Astrocyte (in vitro differentiated cells and primary cell): ENCODE measurements at regions not wholly inside any gene's neighbourhood (a gene's known extent, or its start where the extent isn't known, plus 50 kb on each side); places are given as distances from the start of the nearest gene placed in this dataset.

Source experiments
- DNase-seq: peaks from one replicate; pipeline ENCODE4 v3.0.0-alpha.2; 2010; ENCODE audit warnings: low read depth
- FAIRE-seq: peaks from 2 replicates; lab custom pipeline; 2011; peaks lifted over from hg19 to GRCh38; lab: Jason Lieb, UNC
- H2AFZ ChIP-seq: 2 replicates; pipeline ENCODE4 v1.6.0; 2012; ENCODE audit warnings: low read depth, low read length, inconsistent platforms
- H3K27ac ChIP-seq: 2 replicates; pipeline ENCODE4 v1.5.1; 2011; ENCODE audit warnings: low read depth, low read length, inconsistent platforms
- H3K27me3 ChIP-seq: 2 replicates; pipeline ENCODE4 v1.6.0; 2011; ENCODE audit warnings: low read length, inconsistent platforms; ENCODE audit not compliant: insufficient read depth
- H3K36me3 ChIP-seq: 2 replicates; pipeline ENCODE4 v1.5.1; 2011; ENCODE audit warnings: low read length, inconsistent platforms; ENCODE audit not compliant: insufficient read depth
- H3K4me1 ChIP-seq: 2 replicates; pipeline ENCODE4 v1.5.1; 2011; ENCODE audit warnings: low read length, inconsistent platforms; ENCODE audit not compliant: insufficient read depth
- H3K4me2 ChIP-seq: 2 replicates; pipeline ENCODE4 v1.6.0; 2012; ENCODE audit warnings: low read length, inconsistent platforms
- H3K4me3 ChIP-seq: 2 replicates; pipeline ENCODE4 v1.5.1; 2011; ENCODE audit warnings: low read depth, mild to moderate bottlenecking, low read length, inconsistent platforms; ENCODE audit not compliant: insufficient read depth
- H3K79me2 ChIP-seq: 2 replicates; pipeline ENCODE4 v1.6.0; 2012; ENCODE audit warnings: mild to moderate bottlenecking, low read length, inconsistent platforms; ENCODE audit not compliant: insufficient read depth
- H3K9ac ChIP-seq: 2 replicates; pipeline ENCODE4 v1.6.0; 2012; ENCODE audit warnings: mild to moderate bottlenecking, low read length, inconsistent platforms
- H3K9me3 ChIP-seq: 2 replicates; pipeline ENCODE4 v1.5.1; 2012; ENCODE audit warnings: low read depth, mild to moderate bottlenecking, low read length, inconsistent platforms; ENCODE audit not compliant: insufficient read depth
- H4K20me1 ChIP-seq: 2 replicates; pipeline ENCODE4 v1.6.0; 2012; ENCODE audit warnings: low read length, inconsistent platforms; ENCODE audit not compliant: insufficient read depth
- H3K27ac Mint-ChIP-seq: one replicate; pipeline ENCODE4 v1.8.0; 2021; ENCODE audit warnings: mild to moderate bottlenecking, mixed read lengths; ENCODE audit not compliant: unreplicated experiment
- H3K27me3 Mint-ChIP-seq: one replicate; pipeline ENCODE4 v1.8.0; 2021; ENCODE audit warnings: low read depth, mixed read lengths; ENCODE audit not compliant: unreplicated experiment
- H3K36me3 Mint-ChIP-seq: one replicate; pipeline ENCODE4 v1.8.0; 2021; ENCODE audit warnings: low read depth, mixed read lengths; ENCODE audit not compliant: unreplicated experiment
- H3K4me1 Mint-ChIP-seq: one replicate; pipeline ENCODE4 v1.8.0; 2021; ENCODE audit warnings: low read depth, mixed read lengths; ENCODE audit not compliant: unreplicated experiment
- H3K4me3 Mint-ChIP-seq: one replicate; pipeline ENCODE4 v1.8.0; 2021; ENCODE audit warnings: mild to moderate bottlenecking, moderate library complexity, mixed read lengths; ENCODE audit not compliant: unreplicated experiment
- H3K9me3 Mint-ChIP-seq: one replicate; pipeline ENCODE4 v1.8.0; 2021; ENCODE audit warnings: mild to moderate bottlenecking, mixed read lengths; ENCODE audit not compliant: unreplicated experiment
- CTCF ChIP-seq: IDR thresholded peaks from 2 replicates; pipeline ENCODE4 v1.5.1; 2011; ENCODE audit warnings: low read depth, mild to moderate bottlenecking, inconsistent platforms, low read length, moderate library complexity; ENCODE audit not compliant: insufficient read depth
- EZH2 ChIP-seq: IDR thresholded peaks from 2 replicates; pipeline ENCODE4 v1.6.1; 2012; ENCODE audit warnings: mild to moderate bottlenecking, low read length, inconsistent platforms; ENCODE audit not compliant: insufficient read depth

GRCh38 chr5:174431504-174431903 is 292.9 kb upstream of the MSX2 start:
- H4K20me1 ChIP-seq: no peaks in the 10 kb centered on the region
- no peaks in the 10 kb centered on the region for H3K9me3 Mint-ChIP-seq
- FAIRE-seq (no peak), DNase-seq (peak; percentile 16)
- H3K36me3 Mint-ChIP-seq: no peaks in the 10 kb centered on the region
- H3K27ac ChIP-seq: no peak overlapping the region
- no peak overlapping the region for H2AFZ ChIP-seq
- H3K27me3 ChIP-seq: no peaks in the 10 kb centered on the region
- H3K4me1 Mint-ChIP-seq: peaks cover 5% of the 10 kb centered on the region
- no peak for TF ChIP-seq EZH2
- no peak for TF ChIP-seq CTCF
- no peak overlapping the region for H3K4me3 Mint-ChIP-seq
- no peaks in the 10 kb centered on the region for H3K79me2 ChIP-seq
- H3K36me3 ChIP-seq: no peaks in the 10 kb centered on the region
- no peak overlapping the region for H3K4me2 ChIP-seq
- no peak overlapping the region for H3K9ac ChIP-seq
- no peak overlapping the region for H3K4me3 ChIP-seq
- no peaks in the 10 kb centered on the region for H3K4me1 ChIP-seq
- no peak overlapping the region for H3K27ac Mint-ChIP-seq
- peaks cover 6% of the 10 kb centered on the region for H3K27me3 Mint-ChIP-seq
- no peaks in the 10 kb centered on the region for H3K9me3 ChIP-seq

DNA sequence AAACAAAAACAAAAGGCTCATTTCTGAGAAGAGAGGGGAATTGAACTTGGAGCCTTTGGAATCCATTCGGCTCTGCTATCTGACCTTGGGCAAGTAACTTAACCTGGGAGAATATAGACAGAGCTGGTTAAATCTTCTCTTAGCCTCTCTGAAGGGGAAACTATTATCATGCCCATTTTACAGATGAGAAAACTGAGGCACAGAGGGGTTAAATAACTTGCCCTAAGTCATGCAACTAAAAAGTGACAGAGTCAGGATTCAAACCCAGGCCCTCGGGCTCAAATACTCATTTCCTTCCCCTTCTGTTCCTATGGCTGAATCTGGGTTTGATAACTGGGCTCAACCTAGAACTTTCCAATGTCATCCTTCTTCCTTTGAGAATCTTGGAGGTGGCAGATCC is 291.3 kb upstream of the MSX2 start:
- TF ChIP-seq CTCF (no peak), EZH2 (no peak)
- no peaks in the 10 kb centered on the region for H3K36me3 ChIP-seq
- no peaks in the 10 kb centered on the region for H3K9me3 ChIP-seq
- Mint-ChIP-seq H3K4me1 (peaks cover 5% of the 10 kb centered on the region), H3K9me3 (no peaks in the 10 kb centered on the region), H3K36me3 (no peaks in the 10 kb centered on the region), H3K27ac (no peak overlapping the region), H3K4me3 (no peak overlapping the region), H3K27me3 (peaks cover 6% of the 10 kb centered on the region)
- H3K27ac ChIP-seq: no peak overlapping the region
- H3K4me3 ChIP-seq: no peak overlapping the region
- no peak for FAIRE-seq
- H3K27me3 ChIP-seq: no peaks in the 10 kb centered on the region
- no peaks in the 10 kb centered on the region for H3K4me1 ChIP-seq
- H3K79me2 ChIP-seq: no peaks in the 10 kb centered on the region
- H3K4me2 ChIP-seq: no peak overlapping the region
- no peak overlapping the region for H2AFZ ChIP-seq
- no peaks in the 10 kb centered on the region for H4K20me1 ChIP-seq
- no peak for DNase-seq
- H3K9ac ChIP-seq: no peak overlapping the region

DNA sequence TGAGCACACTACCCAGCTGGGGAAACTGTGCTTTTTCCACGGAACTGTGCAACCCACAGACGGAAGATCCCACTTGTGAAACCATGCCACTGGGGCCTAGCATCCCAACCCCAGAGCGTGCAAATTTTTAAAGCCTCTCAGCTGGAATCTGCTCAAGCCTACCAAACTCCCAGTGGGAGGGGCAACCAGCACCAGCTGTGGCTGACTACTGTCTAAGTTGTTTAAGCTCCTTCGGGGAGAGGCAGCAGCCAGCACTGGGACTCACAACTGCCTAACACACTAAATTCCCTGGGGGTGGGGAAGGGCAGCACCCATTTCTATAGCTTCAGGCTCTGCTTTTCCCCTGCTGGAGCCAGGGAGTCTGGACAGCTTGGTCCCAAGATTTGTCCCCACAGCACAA is 287.6 kb upstream of the MSX2 start:
- DNase-seq (no peak), FAIRE-seq (no peak)
- Mint-ChIP-seq H3K36me3 (no peaks in the 10 kb centered on the region), H3K4me3 (no peak overlapping the region), H3K27me3 (peaks cover 10% of the 10 kb centered on the region), H3K4me1 (peaks cover 5% of the 10 kb centered on the region), H3K9me3 (peaks cover 2% of the 10 kb centered on the region), H3K27ac (no peak overlapping the region)
- no peak overlapping the region for H3K27ac ChIP-seq
- no peaks in the 10 kb centered on the region for H3K79me2 ChIP-seq
- no peak overlapping the region for H3K9ac ChIP-seq
- H2AFZ ChIP-seq: no peak overlapping the region
- no peaks in the 10 kb centered on the region for H3K27me3 ChIP-seq
- no peaks in the 10 kb centered on the region for H3K36me3 ChIP-seq
- no peak overlapping the region for H3K4me2 ChIP-seq
- no peaks in the 10 kb centered on the region for H4K20me1 ChIP-seq
- H3K9me3 ChIP-seq: no peaks in the 10 kb centered on the region
- no peak overlapping the region for H3K4me3 ChIP-seq
- H3K4me1 ChIP-seq: no peaks in the 10 kb centered on the region
- no peak for TF ChIP-seq EZH2
- no peak for TF ChIP-seq CTCF
